Fibroblast of mammary gland (primary cell): ENCODE measurements at regions not wholly inside any gene's neighbourhood (a gene's known extent, or its start where the extent isn't known, plus 50 kb on each side); places are given as distances from the start of the nearest gene placed in this dataset.
"Not testable (repeated sequence)": the region's sequence is repeated elsewhere in the genome, so short reads cannot be mapped to it uniquely, and the experiment has no call there.

Experiments
- DNase-seq: peaks from one replicate; pipeline ENCODE4 v3.0.0-alpha.2; 2010; ENCODE audit warnings: low read depth
- H3K4me3 ChIP-seq: 2 replicates; pipeline ENCODE4 v1.5.1; 2011; ENCODE audit warnings: low read depth, mild to moderate bottlenecking, low read length, moderate library complexity; ENCODE audit not compliant: control insufficient read depth
- CTCF ChIP-seq: conservative IDR thresholded peaks from 2 replicates; pipeline ENCODE4 v1.5.1; 2011; ENCODE audit warnings: low read depth, low read length, inconsistent platforms; ENCODE audit not compliant: control insufficient read depth, insufficient read depth

- DNase-seq = no peak
- no peak for TF ChIP-seq CTCF
- H3K4me3 ChIP-seq = no peak overlapping the region
These were observed 101.1 kb upstream of the DLG1 start for GRCh38 chr3:197399486-197399885.

GRCh38 chr3:197398286-197398878 lies 100.0 kb upstream of the DLG1 start:
- no peak overlapping the region for H3K4me3 ChIP-seq
- no peak for DNase-seq
- TF ChIP-seq CTCF = no peak

GRCh38 chr3:197397838-197398237 lies 99.4 kb upstream of the DLG1 start:
- TF ChIP-seq CTCF = no peak
- H3K4me3 ChIP-seq = no peak overlapping the region
- no peak for DNase-seq

DNA sequence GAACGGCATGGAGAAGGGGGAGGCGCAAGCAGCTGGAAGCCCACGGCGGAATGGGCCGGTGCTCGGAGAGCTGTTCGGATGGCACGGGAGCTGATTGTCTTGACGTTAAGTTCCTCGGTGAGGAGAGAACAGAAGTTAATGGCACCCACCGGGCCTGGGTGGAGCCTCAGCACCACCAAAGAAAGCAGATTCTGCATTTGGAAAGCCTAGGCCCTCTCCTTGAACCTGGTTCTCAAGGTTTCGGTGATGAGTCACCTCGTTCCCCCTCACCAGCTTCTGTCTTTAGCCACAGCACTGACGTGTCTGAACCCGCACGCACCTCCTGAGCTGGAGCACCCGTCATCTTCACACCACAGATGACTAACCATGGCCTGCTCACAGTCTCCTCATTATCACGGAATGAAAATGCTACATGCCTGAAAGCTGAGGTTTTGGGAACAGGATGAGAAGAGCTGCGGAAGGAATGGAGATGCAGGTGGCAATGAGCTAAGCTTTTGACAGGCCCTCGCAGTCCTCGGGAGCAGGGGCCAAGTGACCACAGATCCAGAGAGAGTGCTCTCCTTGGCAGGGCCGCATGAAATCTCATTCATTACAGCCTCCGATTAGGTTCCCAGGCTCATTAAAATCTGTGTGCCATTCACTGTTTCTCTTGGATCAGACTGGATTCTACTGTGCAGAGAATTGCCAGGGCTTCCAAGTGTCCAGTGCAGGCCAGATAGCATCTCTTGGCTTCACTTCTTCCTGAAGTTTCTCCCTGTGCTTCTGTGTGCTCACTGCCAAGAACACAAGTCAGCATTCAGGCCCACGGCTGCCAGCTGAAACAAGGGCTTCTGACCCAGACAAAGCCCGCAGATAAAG lies 96.3 kb upstream of the DLG1 start:
- TF ChIP-seq CTCF = no peak
- DNase-seq = peak; percentile 100
- H3K4me3 ChIP-seq = no peak overlapping the region

DNA sequence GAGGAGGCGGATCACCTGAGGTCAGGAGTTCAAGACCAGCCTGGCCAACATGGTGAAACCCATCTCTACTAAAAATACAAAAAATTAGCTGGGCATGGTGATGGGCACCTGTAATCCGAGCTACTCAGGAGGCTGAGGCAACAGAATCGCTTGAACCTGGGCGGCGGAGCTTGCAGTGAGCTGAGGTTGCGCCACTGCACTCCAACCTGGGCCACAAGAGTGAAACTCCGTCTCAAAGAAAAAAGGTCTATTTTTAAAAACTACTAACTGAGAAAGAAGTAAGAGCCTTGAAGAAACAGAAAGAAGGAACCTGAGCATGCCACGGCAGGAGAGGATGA lies 95.7 kb upstream of the DLG1 start:
- not testable (repeated sequence) for H3K4me3 ChIP-seq, DNase-seq

GRCh38 chr3:197393711-197394110 lies 95.3 kb upstream of the DLG1 start:
- DNase-seq = no peak
- no peak for TF ChIP-seq CTCF
- no peak overlapping the region for H3K4me3 ChIP-seq

GRCh38 chr3:197392961-197393360 lies 94.5 kb upstream of the DLG1 start:
- no peak overlapping the region for H3K4me3 ChIP-seq
- TF ChIP-seq CTCF = no peak
- peak; percentile 54 for DNase-seq
